ENCODE measurements at regions not wholly inside any gene's neighbourhood (a gene's known extent, or its start where the extent isn't known, plus 50 kb on each side); places are given as distances from the start of the nearest gene placed in this dataset.

GRCh38 chr10:2844925-2845324, 222.4 kb upstream of the PFKP start:
- TF ChIP-seq POLR2A (IDR thresholded peaks at IDR 0.05) (no peak), CTCF (IDR thresholded peaks at IDR 0.05) (no peak), POLR2AphosphoS5 (IDR thresholded peaks at IDR 0.05) (no peak)
